ENCODE measurements at regions not wholly inside any gene's neighbourhood (a gene's known extent, or its start where the extent isn't known, plus 50 kb on each side); places are given as distances from the start of the nearest gene placed in this dataset.

DNA sequence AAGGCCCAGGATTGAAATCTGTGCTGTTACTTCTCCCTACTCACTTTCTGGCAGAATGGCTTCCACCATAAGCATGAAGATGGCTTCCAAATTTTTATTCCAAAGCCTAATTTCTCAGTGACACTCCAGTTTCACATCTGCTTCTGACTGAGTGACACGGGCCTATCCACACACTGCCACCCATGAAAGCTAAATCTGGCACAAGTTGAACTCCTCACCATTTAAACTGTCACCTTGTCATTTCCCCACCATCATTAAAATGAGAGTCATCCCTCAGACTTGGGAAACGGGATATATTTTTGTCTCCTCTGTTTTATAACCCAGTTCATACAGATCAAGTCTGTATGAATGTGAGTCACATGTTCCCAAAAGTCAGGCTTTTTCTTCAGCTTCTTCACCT is 77.1 kb downstream of the MGST1 start:
- Histone ChIP-seq H3K27me3 (ENCODE audit: insufficient read depth, low read length) (no peaks in the 10 kb centered on the region), H3K27ac (ENCODE audit: low read depth, low read length, poor library complexity, severe bottlenecking) (no peak overlapping the region), H3K79me2 (ENCODE audit: insufficient read depth, low read length) (no peaks in the 10 kb centered on the region), H3K36me3 (ENCODE audit: insufficient read depth, low read length) (no peaks in the 10 kb centered on the region), H3K4me3 (ENCODE audit: low read depth, low read length, poor library complexity, severe bottlenecking) (no peak overlapping the region), H2AFZ (ENCODE audit: low read length) (no peak overlapping the region), H3K4me2 (ENCODE audit: low read length) (no peak overlapping the region), H3K9ac (ENCODE audit: low read length) (no peak overlapping the region), H3K4me1 (ENCODE audit: insufficient read depth, low read length, severe bottlenecking) (no peaks in the 10 kb centered on the region), H4K20me1 (ENCODE audit: insufficient read depth, low read length) (no peaks in the 10 kb centered on the region), H3K9me2 (ENCODE audit: low read depth, low read length) (no peaks in the 10 kb centered on the region), H3K9me3 (ENCODE audit: low read length) (no peaks in the 10 kb centered on the region), H3F3A (ENCODE audit: insufficient read depth, low read length) (no peaks in the 10 kb centered on the region)
- TF ChIP-seq EZH2 (IDR thresholded peaks at IDR 0.05; ENCODE audit: borderline replicate concordance, low read length) (no peak), CTCF (IDR thresholded peaks at IDR 0.05; ENCODE audit: low read length) (no peak)

DNA sequence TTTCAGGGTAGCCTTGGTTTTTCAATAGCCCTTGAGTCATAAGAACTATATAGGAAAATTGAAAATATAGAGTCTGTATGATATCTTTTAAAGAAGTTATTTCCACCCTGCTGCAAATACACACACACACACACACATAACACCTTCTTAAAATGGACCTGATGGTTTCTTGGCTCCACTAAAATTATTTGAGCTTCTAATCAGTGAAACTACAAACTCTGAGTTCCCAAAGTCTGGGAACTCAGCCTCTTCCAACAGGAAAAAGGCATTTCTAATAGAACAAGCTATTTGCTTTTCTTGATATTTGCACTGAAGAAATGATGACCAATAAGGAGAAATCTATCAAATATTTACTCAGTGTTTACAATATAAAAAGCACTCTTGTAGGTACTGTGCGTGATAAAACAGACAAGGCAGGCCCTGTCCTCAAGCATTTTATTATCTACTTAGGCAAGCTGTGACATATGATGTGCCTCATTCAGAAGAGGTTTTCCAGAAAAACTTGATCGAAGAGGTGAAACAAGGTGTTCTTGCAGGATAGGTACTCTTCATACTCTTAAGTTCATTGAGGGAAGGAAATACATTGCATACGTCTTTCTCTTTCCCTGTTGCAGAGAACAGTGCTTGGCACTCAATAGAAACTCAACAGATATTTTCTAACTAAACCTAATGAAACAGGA is 88.6 kb downstream of the MGST1 start:
- no peaks in the 10 kb centered on the region for H3K36me3 ChIP-seq (ENCODE audit: insufficient read depth, low read length)
- H3K9me2 ChIP-seq (ENCODE audit: low read depth, low read length): no peaks in the 10 kb centered on the region
- no peak overlapping the region for H3K27ac ChIP-seq (ENCODE audit: low read depth, low read length, poor library complexity, severe bottlenecking)
- no peaks in the 10 kb centered on the region for H3F3A ChIP-seq (ENCODE audit: insufficient read depth, low read length)
- no peaks in the 10 kb centered on the region for H3K9me3 ChIP-seq (ENCODE audit: low read length)
- no peak overlapping the region for H3K4me3 ChIP-seq (ENCODE audit: low read depth, low read length, poor library complexity, severe bottlenecking)
- H4K20me1 ChIP-seq (ENCODE audit: insufficient read depth, low read length): no peaks in the 10 kb centered on the region
- no peaks in the 10 kb centered on the region for H3K4me1 ChIP-seq (ENCODE audit: insufficient read depth, low read length, severe bottlenecking)
- H3K4me2 ChIP-seq (ENCODE audit: low read length): no peak overlapping the region
- TF ChIP-seq CTCF (IDR thresholded peaks at IDR 0.05; ENCODE audit: low read length) (no peak), EZH2 (IDR thresholded peaks at IDR 0.05; ENCODE audit: borderline replicate concordance, low read length) (no peak)
- H3K27me3 ChIP-seq (ENCODE audit: insufficient read depth, low read length): no peaks in the 10 kb centered on the region
- no peaks in the 10 kb centered on the region for H3K79me2 ChIP-seq (ENCODE audit: insufficient read depth, low read length)
- H3K9ac ChIP-seq (ENCODE audit: low read length): no peak overlapping the region
- no peak overlapping the region for H2AFZ ChIP-seq (ENCODE audit: low read length)

GRCh38 chr12:16437281-16437816 is 89.9 kb downstream of the MGST1 start:
- H3K9me3 ChIP-seq (ENCODE audit: low read length): no peaks in the 10 kb centered on the region
- no peaks in the 10 kb centered on the region for H3K27me3 ChIP-seq (ENCODE audit: insufficient read depth, low read length)
- no peaks in the 10 kb centered on the region for H3K36me3 ChIP-seq (ENCODE audit: insufficient read depth, low read length)
- H3K4me3 ChIP-seq (ENCODE audit: low read depth, low read length, poor library complexity, severe bottlenecking): no peak overlapping the region
- H3K4me2 ChIP-seq (ENCODE audit: low read length): no peak overlapping the region
- H2AFZ ChIP-seq (ENCODE audit: low read length): no peak overlapping the region
- H3K9me2 ChIP-seq (ENCODE audit: low read depth, low read length): no peaks in the 10 kb centered on the region
- H4K20me1 ChIP-seq (ENCODE audit: insufficient read depth, low read length): no peaks in the 10 kb centered on the region
- no peak overlapping the region for H3K9ac ChIP-seq (ENCODE audit: low read length)
- TF ChIP-seq EZH2 (IDR thresholded peaks at IDR 0.05; ENCODE audit: borderline replicate concordance, low read length): no peak
- TF ChIP-seq CTCF (IDR thresholded peaks at IDR 0.05; ENCODE audit: low read length): no peak
- H3K79me2 ChIP-seq (ENCODE audit: insufficient read depth, low read length): no peaks in the 10 kb centered on the region
- H3K4me1 ChIP-seq (ENCODE audit: insufficient read depth, low read length, severe bottlenecking): no peaks in the 10 kb centered on the region
- H3K27ac ChIP-seq (ENCODE audit: low read depth, low read length, poor library complexity, severe bottlenecking): no peak overlapping the region
- H3F3A ChIP-seq (ENCODE audit: insufficient read depth, low read length): no peaks in the 10 kb centered on the region

Measured in OCI-LY1 (cell line).